ENCODE measurements at regions not wholly inside any gene's neighbourhood (a gene's known extent, or its start where the extent isn't known, plus 50 kb on each side); places are given as distances from the start of the nearest gene placed in this dataset.
"Not testable (repeated sequence)": the region's sequence is repeated elsewhere in the genome, so short reads cannot be mapped to it uniquely, and the experiment has no call there.

- TF ChIP-seq REST (IDR thresholded peaks at IDR 0.05) (no peak), NPAS2 (CRISPR knock-in tag; IDR thresholded peaks at IDR 0.05; ENCODE audit: borderline replicate concordance) (no peak), TP53 (CRISPR knock-in tag; IDR thresholded peaks at IDR 0.05) (no peak), HES2 (IDR thresholded peaks at IDR 0.05) (no peak), CTCF (IDR thresholded peaks at IDR 0.05) (peak; percentile 24; the same call in 1 of the 3 replicates)
Observed at GRCh38 chr6:21935561-21936028, 342.0 kb downstream of the SOX4 start (continued).

- no peak overlapping the region for H3K27ac ChIP-seq
- H3K4me1 ChIP-seq = peaks cover 6% of the 10 kb centered on the region
- WGBS (ENCODE audit: missing lambda C conversion rate) = 92% methylated on average over 6 of the region's 6 CpGs
- ChIA-PET POLR2A (no interaction called here), CTCF (no interaction called here)
- FAIRE-seq (no peak), ATAC-seq (no peak), DNase-seq (ENCODE audit: low read depth in 1 of 2, low spot score in 1 of 2) (no peak)
- TF ChIP-seq E2F6 (IDR thresholded peaks at IDR 0.05; ENCODE audit: borderline replicate concordance, low read depth) (no peak), ELK1 (IDR thresholded peaks at IDR 0.05; ENCODE audit: low read depth, low read length) (no peak), ZSCAN20 (CRISPR knock-in tag; IDR thresholded peaks at IDR 0.05) (no peak), RNF2 (IDR thresholded peaks at IDR 0.05; ENCODE audit: borderline replicate concordance, low read depth) (no peak), CTCF (IDR thresholded peaks at IDR 0.05) (no peak), POLR2A (IDR thresholded peaks at IDR 0.05; ENCODE audit: low read length) (no peak), NR3C1 (IDR thresholded peaks at IDR 0.05) (no peak)
- H3K9me3 ChIP-seq = no peaks in the 10 kb centered on the region
- H3K4me3 ChIP-seq = no peak overlapping the region
- H3K4me2 ChIP-seq = no peak overlapping the region
Observed at GRCh38 chr6:21937466-21937865, 343.9 kb downstream of the SOX4 start.

- WGBS (ENCODE audit: missing lambda C conversion rate) = 84% methylated on average over 8 of the region's 8 CpGs
- H3K4me2 ChIP-seq; FAIRE-seq; H3K4me3 ChIP-seq; POLR2A ChIA-PET; H3K9me3 ChIP-seq; CTCF ChIA-PET; DNase-seq (ENCODE audit: low read depth in 1 of 2, low spot score in 1 of 2); ATAC-seq; H3K27ac ChIP-seq: not testable (repeated sequence)
- H3K4me1 ChIP-seq = peaks cover 17% of the 10 kb centered on the region
Observed at GRCh38 chr6:21939066-21939465, 345.5 kb downstream of the SOX4 start.

All from A549 (cell line).